NCI-H1930 (cell line): ENCODE measurements at regions not wholly inside any gene's neighbourhood (a gene's known extent, or its start where the extent isn't known, plus 50 kb on each side); places are given as distances from the start of the nearest gene placed in this dataset.
A peak's percentile ranks its signal among the peaks of the same experiment; 100 is the strongest.
"Not testable (repeated sequence)": the region's sequence is repeated elsewhere in the genome, so short reads cannot be mapped to it uniquely, and the experiment has no call there.

Experiments
- DNase-seq, 2 experiments: peaks; one replicate each; lab custom pipeline; 2025; lab: John Stamatoyannopoulos, UW

- DNase-seq, result no peak
Observed at GRCh38 chr22:22946131-22946530, 58.5 kb downstream of the IGLL5 start.

GRCh38 chr22:22948651-22949571, 61.3 kb downstream of the IGLL5 start:
- no peak for DNase-seq

GRCh38 chr22:22949953-22950352, 62.3 kb downstream of the IGLL5 start:
- no peak for DNase-seq

GRCh38 chr22:22951035-22951434, 63.4 kb downstream of the IGLL5 start:
- no peak for DNase-seq

- no peak for DNase-seq
Observed at GRCh38 chr22:22952531-22953280, 65.1 kb downstream of the IGLL5 start.

- no peak for DNase-seq
Observed at GRCh38 chr22:22953791-22954190, 66.2 kb downstream of the IGLL5 start.

- DNase-seq, result no peak
Observed at GRCh38 chr22:22954656-22955055, 67.0 kb downstream of the IGLL5 start.

GRCh38 chr22:22955276-22955798, 67.7 kb downstream of the IGLL5 start:
- no peak for DNase-seq

GRCh38 chr22:22955866-22956535, 68.4 kb downstream of the IGLL5 start:
- peak in 1 of 2 experiments; percentile 58 for DNase-seq

- DNase-seq, result no peak
Observed at GRCh38 chr22:22957090-22957489, 69.5 kb downstream of the IGLL5 start.

- no peak for DNase-seq
Observed at GRCh38 chr22:22958621-22959020, 71.0 kb downstream of the IGLL5 start.

- DNase-seq, result peak; percentile 54 to 84
Observed at GRCh38 chr22:22959147-22959827, 71.7 kb downstream of the IGLL5 start.

GRCh38 chr22:22960307-22960706, 72.7 kb downstream of the IGLL5 start:
- no peak for DNase-seq

GRCh38 chr22:22961574-22961973, 74.0 kb downstream of the IGLL5 start:
- no peak for DNase-seq

GRCh38 chr22:22968366-22968765, 80.8 kb downstream of the IGLL5 start:
- DNase-seq, result no peak

GRCh38 chr22:22972605-22973004, 85.0 kb downstream of the IGLL5 start:
- not testable (repeated sequence) for DNase-seq

GRCh38 chr22:22973336-22973735, 85.7 kb downstream of the IGLL5 start:
- DNase-seq, result no peak

GRCh38 chr22:22974156-22974555, 86.5 kb downstream of the IGLL5 start:
- no peak for DNase-seq

GRCh38 chr22:22974795-22975580, 87.4 kb downstream of the IGLL5 start:
- no peak for DNase-seq

GRCh38 chr22:22976033-22976922, 88.7 kb downstream of the IGLL5 start:
- DNase-seq, result no peak
